ENCODE measurements at regions not wholly inside any gene's neighbourhood (a gene's known extent, or its start where the extent isn't known, plus 50 kb on each side); places are given as distances from the start of the nearest gene placed in this dataset.

- Histone ChIP-seq H2BK5ac (ENCODE audit: low read depth, low read length) (no peak overlapping the region), H3K79me1 (ENCODE audit: low read depth, low read length) (no peaks in the 10 kb centered on the region), H2AK5ac (ENCODE audit: low read depth, low read length) (no peak overlapping the region), H4K20me1 (replicated peaks in 1 of 2; ENCODE audit: control insufficient read depth in 1 of 2, insufficient read depth in 2 of 2, low read length in 2 of 2) (no peaks in the 10 kb centered on the region), H2AFZ (ENCODE audit: low read length) (no peak overlapping the region), H3K27me3 (replicated peaks in 1 of 4; ENCODE audit: control insufficient read depth in 3 of 4, extremely low read depth in 1 of 4, insufficient read depth in 3 of 4, low read length in 3 of 4) (no peaks in the 10 kb centered on the region), H3K27ac (ENCODE audit: low read depth, low read length) (no peak overlapping the region), H2BK12ac (ENCODE audit: low read depth, low read length) (no peak overlapping the region), H3K14ac (ENCODE audit: insufficient read length) (no peak overlapping the region), H4K5ac (ENCODE audit: insufficient read length, low read depth, low read length) (no peak overlapping the region), H4K8ac (ENCODE audit: extremely low read depth, insufficient read depth, low read length) (no peak overlapping the region), H3K4me2 (ENCODE audit: insufficient read depth in 1 of 2, low read depth in 2 of 2, low read length in 2 of 2) (no peak overlapping the region), H3K79me2 (ENCODE audit: control insufficient read depth in 1 of 2, insufficient read depth in 2 of 2, low read length in 2 of 2) (no peaks in the 10 kb centered on the region), H3K9me3 (ENCODE audit: insufficient read depth in 2 of 2, low read depth in 1 of 2, low read length in 1 of 2) (peaks cover 11 to 14% of the 10 kb centered on the region in 2 experiments), H3K9ac (replicated peaks in 1 of 4; ENCODE audit: extremely low read depth in 1 of 4, low read depth in 3 of 4, low read length in 3 of 4) (no peak overlapping the region), H2BK120ac (replicated peaks; ENCODE audit: low read depth, low read length) (no peak overlapping the region), H3K4me3 (ENCODE audit: extremely low read depth in 1 of 4, insufficient read depth in 2 of 4, low read depth in 3 of 4, low read length in 4 of 4) (no peak overlapping the region), H2BK15ac (ENCODE audit: low read length) (no peak overlapping the region), H2BK20ac (ENCODE audit: low read length) (no peak overlapping the region), H3K36me3 (ENCODE audit: control insufficient read depth in 2 of 4, insufficient read depth in 4 of 4, low read length in 3 of 4) (no peaks in the 10 kb centered on the region), H3K56ac (replicated peaks; ENCODE audit: insufficient read length, low read depth, low read length) (no peak overlapping the region), H3K18ac (ENCODE audit: extremely low read depth, low read length) (no peak overlapping the region), H3K4me1 (replicated peaks in 1 of 4; ENCODE audit: control insufficient read depth in 3 of 4, insufficient read depth in 4 of 4, low read length in 3 of 4) (0 out of 7 replicates have a peak, but pooled peaks cover 0 to 4% (median 0%) of the 10 kb centered on the region in 4 experiments), H4K91ac (replicated peaks; ENCODE audit: insufficient read length, low read length) (no peak overlapping the region), H3K4ac (replicated peaks; ENCODE audit: insufficient read length, low read depth, low read length) (no peak overlapping the region), H3K23ac (ENCODE audit: insufficient read length) (no peak overlapping the region), H3K23me2 (ENCODE audit: low read depth, low read length) (no peaks in the 10 kb centered on the region)
- WGBS, 2 experiments (ENCODE audit: extremely low coverage in 1 of 2, insufficient coverage in 1 of 2, insufficient read length in 1 of 2, insufficient replicate concordance in 2 of 2, low coverage in 1 of 2, low lambda C conversion rate in 2 of 2, missing lambda C conversion rate in 1 of 2) = 76% methylated on average over 1 of the region's 1 CpG; no CpG with 5 or more reads in 1 of the 2 experiments
- FAIRE-seq (no peak), DNase-seq (ENCODE audit: low read depth in 1 of 2, low spot score in 2 of 2) (no peak)
- TF ChIP-seq KDM1A (IDR thresholded peaks at IDR 0.05; ENCODE audit: borderline replicate concordance, low read length) (no peak), CBX8 (IDR thresholded peaks at IDR 0.05; ENCODE audit: borderline replicate concordance, low read depth, low read length) (no peak), BCL11A (IDR thresholded peaks at IDR 0.05; ENCODE audit: low read depth in 2 of 2, low read length in 2 of 2) (no peak), RBBP5 (IDR thresholded peaks at IDR 0.05; ENCODE audit: borderline replicate concordance, low read depth, low read length) (no peak), SIRT6 (IDR thresholded peaks at IDR 0.05; ENCODE audit: low read length) (no peak), RXRA (IDR thresholded peaks at IDR 0.05; ENCODE audit: insufficient read depth, low read depth, low read length) (no peak), POLR2A (IDR thresholded peaks at IDR 0.05; ENCODE audit: control extremely low read depth in 1 of 2, low read depth in 2 of 2, low read length in 2 of 2) (no peak), EP300 (IDR thresholded peaks at IDR 0.05; ENCODE audit: borderline replicate concordance in 1 of 2, low read depth in 2 of 2, low read length in 2 of 2) (no peak)
- ChIA-PET CTCF (ENCODE audit: partially characterized antibody) (no interaction called here), POLR2A (ENCODE audit: partially characterized antibody) (no interaction called here)
These were observed 276.7 kb upstream of the KLF3 start for GRCh38 chr4:38387348-38387747.
